ENCODE measurements at regions not wholly inside any gene's neighbourhood (a gene's known extent, or its start where the extent isn't known, plus 50 kb on each side); places are given as distances from the start of the nearest gene placed in this dataset.

DNA sequence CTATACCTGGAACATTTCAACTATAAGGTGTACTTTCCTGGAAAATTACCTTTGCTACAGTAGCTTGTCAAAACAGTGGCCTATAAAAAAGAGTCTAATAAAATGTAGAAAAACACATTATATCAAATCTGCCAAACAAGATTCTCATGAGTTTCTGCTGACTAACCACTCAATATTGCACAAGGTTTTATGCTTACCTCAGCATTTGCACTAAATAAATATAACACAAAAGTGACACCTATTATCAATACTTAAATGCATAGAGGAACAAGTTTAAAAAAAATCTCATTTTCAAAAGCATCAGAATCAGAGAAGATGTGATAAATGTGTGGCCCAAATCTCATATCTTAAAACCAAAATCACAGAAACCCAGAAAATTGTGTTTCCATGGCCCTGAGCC is 281.4 kb downstream of the RSL24D1 start:
- ATAC-seq (ENCODE audit: low FRiP score in 2 of 2) (no peak), DNase-seq (no peak)
- TF ChIP-seq EP300 (IDR thresholded peaks at IDR 0.05): no peak
- TF ChIP-seq POLR2A (IDR thresholded peaks at IDR 0.05): no peak
- TF ChIP-seq POLR2AphosphoS5 (IDR thresholded peaks at IDR 0.05): no peak
- TF ChIP-seq CTCF (IDR thresholded peaks at IDR 0.05): no peak
- H3K4me3 ChIP-seq: no peak overlapping the region
- no peaks in the 10 kb centered on the region for H3K27me3 ChIP-seq
- no peaks in the 10 kb centered on the region for H3K36me3 ChIP-seq
- H3K9me3 ChIP-seq: no peaks in the 10 kb centered on the region
- no peak overlapping the region for H3K27ac ChIP-seq
- no peaks in the 10 kb centered on the region for H3K4me1 ChIP-seq

DNA sequence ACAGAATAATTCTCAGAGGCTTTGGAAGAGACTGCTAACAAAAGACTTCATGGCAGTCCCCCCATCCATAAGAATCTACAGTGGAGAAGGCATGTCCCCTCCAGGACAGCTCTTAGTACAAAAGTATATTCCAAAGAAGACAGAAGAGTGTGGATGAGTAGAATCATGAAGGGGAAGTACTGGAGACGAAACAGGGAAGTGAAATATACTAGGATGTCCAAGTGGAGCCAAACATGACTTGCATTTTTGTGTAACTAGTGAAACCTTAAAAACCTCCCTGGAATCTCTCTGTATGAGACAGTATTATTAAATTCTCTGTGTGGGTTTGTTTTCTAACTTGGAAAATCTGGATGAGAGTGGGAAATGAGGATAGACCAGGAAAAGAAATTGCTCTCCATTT is 312.4 kb downstream of the RSL24D1 start:
- ATAC-seq (ENCODE audit: low FRiP score in 2 of 2): peak in 1 of 2 donors; percentile 56
- H3K9me3 ChIP-seq: peaks cover 0 to 15% (median 3%) of the 10 kb centered on the region in 4 donors
- H3K36me3 ChIP-seq: no peaks in the 10 kb centered on the region
- no peak for DNase-seq
- H3K27me3 ChIP-seq: no peaks in the 10 kb centered on the region
- no peaks in the 10 kb centered on the region for H3K4me1 ChIP-seq
- no peak overlapping the region for H3K27ac ChIP-seq
- WGBS, 2 donors: 0% methylated on average over 1 of the region's 1 CpG
- no peak overlapping the region for H3K4me3 ChIP-seq
- TF ChIP-seq EP300 (IDR thresholded peaks at IDR 0.05) (no peak), POLR2AphosphoS5 (IDR thresholded peaks at IDR 0.05) (no peak), POLR2A (IDR thresholded peaks at IDR 0.05) (no peak), CTCF (IDR thresholded peaks at IDR 0.05) (no peak)

- Histone ChIP-seq H3K4me1 (no peaks in the 10 kb centered on the region), H3K9me3 (peaks cover 0 to 10% (median 8%) of the 10 kb centered on the region in 4 donors), H3K4me3 (no peak overlapping the region), H3K36me3 (no peaks in the 10 kb centered on the region), H3K27me3 (no peaks in the 10 kb centered on the region), H3K27ac (no peak overlapping the region)
- DNase-seq (no peak), ATAC-seq (ENCODE audit: low FRiP score in 2 of 2) (no peak)
- TF ChIP-seq POLR2AphosphoS5 (IDR thresholded peaks at IDR 0.05) (no peak), POLR2A (IDR thresholded peaks at IDR 0.05) (no peak), EP300 (IDR thresholded peaks at IDR 0.05) (no peak), CTCF (IDR thresholded peaks at IDR 0.05) (no peak)
These were observed 336.8 kb downstream of the RSL24D1 start for GRCh38 chr15:54859982-54860381.

- ATAC-seq (ENCODE audit: low FRiP score in 2 of 2) (no peak), DNase-seq (no peak)
- WGBS, 2 donors: 82 to 96% methylated on average over 1 of the region's 1 CpG
- Histone ChIP-seq H3K27me3 (no peaks in the 10 kb centered on the region), H3K9me3 (peaks cover 0 to 8% (median 4%) of the 10 kb centered on the region in 4 donors), H3K4me1 (no peaks in the 10 kb centered on the region), H3K4me3 (no peak overlapping the region), H3K36me3 (no peaks in the 10 kb centered on the region), H3K27ac (no peak overlapping the region)
- no peak for TF ChIP-seq POLR2AphosphoS5 (IDR thresholded peaks at IDR 0.05)
- TF ChIP-seq POLR2A (IDR thresholded peaks at IDR 0.05): no peak
- no peak for TF ChIP-seq EP300 (IDR thresholded peaks at IDR 0.05)
- no peak for TF ChIP-seq CTCF (IDR thresholded peaks at IDR 0.05)
These were observed 342.1 kb downstream of the RSL24D1 start for GRCh38 chr15:54854667-54855066.

- no peaks in the 10 kb centered on the region for H3K36me3 ChIP-seq
- H3K4me3 ChIP-seq: no peak overlapping the region
- TF ChIP-seq EP300 (IDR thresholded peaks at IDR 0.05) (no peak), POLR2AphosphoS5 (IDR thresholded peaks at IDR 0.05) (no peak), CTCF (IDR thresholded peaks at IDR 0.05) (no peak), POLR2A (IDR thresholded peaks at IDR 0.05) (no peak)
- no peaks in the 10 kb centered on the region for H3K27me3 ChIP-seq
- no peaks in the 10 kb centered on the region for H3K4me1 ChIP-seq
- H3K27ac ChIP-seq: no peak overlapping the region
- DNase-seq (no peak), ATAC-seq (ENCODE audit: low FRiP score in 2 of 2) (no peak)
- no peaks in the 10 kb centered on the region for H3K9me3 ChIP-seq
- WGBS, 2 donors: 50 to 62% methylated on average over 4 of the region's 4 CpGs
These were observed 346.6 kb downstream of the RSL24D1 start for GRCh38 chr15:54850101-54850500.
